WTC11 (cell line): ENCODE measurements at regions not wholly inside any gene's neighbourhood (a gene's known extent, or its start where the extent isn't known, plus 50 kb on each side); places are given as distances from the start of the nearest gene placed in this dataset.

ENCODE experiments used
- CTCF ChIP-seq: fragments of 200-600 bp; IDR thresholded peaks from 2 replicates; pipeline ENCODE4 v1.8.0; 2022; ENCODE audit warnings: antibody characterized with exemption
- FOXK1 ChIP-seq: sonication (generic); formaldehyde crosslinking; IDR thresholded peaks from 2 replicates; pipeline ENCODE4 v1.8.0; 2022; ENCODE audit warnings: mild to moderate bottlenecking, moderate library complexity, missing genetic modification reagents
- HMGXB4 ChIP-seq: sonication (generic); formaldehyde crosslinking; IDR thresholded peaks from 2 replicates; pipeline ENCODE4 v1.8.1; 2023; ENCODE audit warnings: mild to moderate bottlenecking, moderate library complexity, missing genetic modification reagents
- PREB ChIP-seq: sonication (generic); formaldehyde crosslinking; IDR thresholded peaks from 2 replicates; pipeline ENCODE4 v1.8.1; 2022; ENCODE audit warnings: mild to moderate bottlenecking, missing genetic modification reagents, moderate library complexity, borderline replicate concordance
- USF2 ChIP-seq: sonication (generic); formaldehyde crosslinking; IDR thresholded peaks from 2 replicates; pipeline ENCODE4 v1.8.1; 2023; ENCODE audit warnings: mild to moderate bottlenecking, missing genetic modification reagents, moderate library complexity

GRCh38 chr4:17427991-17428390, 83.9 kb downstream of the QDPR start:
- no peak for TF ChIP-seq CTCF
- TF ChIP-seq FOXK1 (CRISPR knock-in tag), result no peak
- no peak for TF ChIP-seq PREB (CRISPR knock-in tag)
- no peak for TF ChIP-seq USF2
- no peak for TF ChIP-seq HMGXB4 (CRISPR knock-in tag)
